ENCODE measurements at regions not wholly inside any gene's neighbourhood (a gene's known extent, or its start where the extent isn't known, plus 50 kb on each side); places are given as distances from the start of the nearest gene placed in this dataset.

DNA sequence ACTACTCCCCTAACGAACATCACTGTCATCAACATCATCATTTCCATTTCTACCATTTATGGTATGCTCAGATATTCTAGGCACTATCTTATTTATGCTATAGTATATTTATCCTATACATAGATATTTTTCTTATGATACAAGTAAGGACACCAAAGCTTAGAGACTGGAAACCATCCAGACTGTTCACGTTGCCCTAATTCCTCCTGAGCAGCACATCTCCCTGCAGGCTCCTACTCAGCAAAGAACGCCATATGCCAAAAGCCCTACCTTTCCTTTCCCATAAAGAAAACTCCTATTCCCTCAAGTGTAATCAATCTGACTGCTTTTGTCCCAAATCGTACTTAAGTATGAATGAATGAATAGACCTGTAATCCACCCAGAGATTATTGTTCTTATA lies 247.0 kb downstream of the PRELID2 start:
- TF ChIP-seq, protein P1, sequence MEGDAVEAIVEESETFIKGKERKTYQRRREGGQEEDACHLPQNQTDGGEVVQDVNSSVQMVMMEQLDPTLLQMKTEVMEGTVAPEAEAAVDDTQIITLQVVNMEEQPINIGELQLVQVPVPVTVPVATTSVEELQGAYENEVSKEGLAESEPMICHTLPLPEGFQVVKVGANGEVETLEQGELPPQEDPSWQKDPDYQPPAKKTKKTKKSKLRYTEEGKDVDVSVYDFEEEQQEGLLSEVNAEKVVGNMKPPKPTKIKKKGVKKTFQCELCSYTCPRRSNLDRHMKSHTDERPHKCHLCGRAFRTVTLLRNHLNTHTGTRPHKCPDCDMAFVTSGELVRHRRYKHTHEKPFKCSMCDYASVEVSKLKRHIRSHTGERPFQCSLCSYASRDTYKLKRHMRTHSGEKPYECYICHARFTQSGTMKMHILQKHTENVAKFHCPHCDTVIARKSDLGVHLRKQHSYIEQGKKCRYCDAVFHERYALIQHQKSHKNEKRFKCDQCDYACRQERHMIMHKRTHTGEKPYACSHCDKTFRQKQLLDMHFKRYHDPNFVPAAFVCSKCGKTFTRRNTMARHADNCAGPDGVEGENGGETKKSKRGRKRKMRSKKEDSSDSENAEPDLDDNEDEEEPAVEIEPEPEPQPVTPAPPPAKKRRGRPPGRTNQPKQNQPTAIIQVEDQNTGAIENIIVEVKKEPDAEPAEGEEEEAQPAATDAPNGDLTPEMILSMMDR (IDR thresholded peaks at IDR 0.05), result no peak
- no peak for TF ChIP-seq REST (IDR thresholded peaks at IDR 0.05; ENCODE audit: insufficient read depth in 1 of 2, low read depth in 2 of 2, low read length in 1 of 2)
- no peak for TF ChIP-seq POLR2AphosphoS5 (IDR thresholded peaks at IDR 0.05; ENCODE audit: low read depth, low read length)
- TF ChIP-seq SIN3A (IDR thresholded peaks at IDR 0.05; ENCODE audit: borderline replicate concordance, insufficient read depth, low read depth, low read length), result no peak
- TF ChIP-seq TCF7L2 (IDR thresholded peaks at IDR 0.05; ENCODE audit: low read depth, low read length), result no peak
